ENCODE measurements at regions not wholly inside any gene's neighbourhood (a gene's known extent, or its start where the extent isn't known, plus 50 kb on each side); places are given as distances from the start of the nearest gene placed in this dataset.

DNA sequence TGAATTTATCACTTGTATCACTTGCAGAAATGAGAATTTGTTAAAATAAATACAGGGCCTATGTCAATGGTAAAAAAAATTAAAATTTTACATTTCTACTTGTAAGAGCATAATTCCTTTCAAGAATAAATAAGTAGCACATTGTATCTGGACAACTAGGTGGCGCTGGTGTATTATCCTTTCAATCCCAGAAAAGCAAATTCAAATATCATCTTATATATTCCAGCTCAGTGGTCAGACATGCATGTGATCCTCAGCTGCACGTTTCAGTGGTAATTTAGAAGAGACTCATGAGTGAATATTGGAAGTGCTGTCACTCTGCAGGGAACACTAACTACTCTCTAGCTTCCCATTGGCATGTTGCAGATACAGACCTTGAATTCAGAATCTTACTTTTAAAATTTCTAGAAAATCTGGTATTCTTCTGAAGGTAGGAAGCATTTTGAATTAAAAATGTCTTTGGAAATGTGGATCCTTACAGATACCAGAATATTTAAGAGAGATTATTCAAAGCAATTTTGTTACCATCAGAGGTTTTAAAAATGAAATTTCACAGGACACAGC, 1414.7 kb upstream of the TENM3 start:
- H3K36me3 ChIP-seq (ENCODE audit: insufficient read depth, low read length, poor library complexity, severe bottlenecking): no peaks in the 10 kb centered on the region
- no peak overlapping the region for H3K27ac ChIP-seq (ENCODE audit: low read depth, low read length, poor library complexity, severe bottlenecking)
- BruUV-seq (replicated peaks): no TSS peak
- CTCF ChIA-PET: interaction anchor here (0.6 to 1.0 kb wide), 2 partner anchors 164 to 700 kb away, joined by 4 to 6 read pairs; no protein-coding TSS in a partner anchor
- H3K4me1 ChIP-seq (ENCODE audit: insufficient read depth, low read length, poor library complexity, severe bottlenecking): peaks cover 5% of the 10 kb centered on the region
- POLR2A ChIA-PET (ENCODE audit: low non-redundant PET): no interaction called here
- TF ChIP-seq, protein P1, sequence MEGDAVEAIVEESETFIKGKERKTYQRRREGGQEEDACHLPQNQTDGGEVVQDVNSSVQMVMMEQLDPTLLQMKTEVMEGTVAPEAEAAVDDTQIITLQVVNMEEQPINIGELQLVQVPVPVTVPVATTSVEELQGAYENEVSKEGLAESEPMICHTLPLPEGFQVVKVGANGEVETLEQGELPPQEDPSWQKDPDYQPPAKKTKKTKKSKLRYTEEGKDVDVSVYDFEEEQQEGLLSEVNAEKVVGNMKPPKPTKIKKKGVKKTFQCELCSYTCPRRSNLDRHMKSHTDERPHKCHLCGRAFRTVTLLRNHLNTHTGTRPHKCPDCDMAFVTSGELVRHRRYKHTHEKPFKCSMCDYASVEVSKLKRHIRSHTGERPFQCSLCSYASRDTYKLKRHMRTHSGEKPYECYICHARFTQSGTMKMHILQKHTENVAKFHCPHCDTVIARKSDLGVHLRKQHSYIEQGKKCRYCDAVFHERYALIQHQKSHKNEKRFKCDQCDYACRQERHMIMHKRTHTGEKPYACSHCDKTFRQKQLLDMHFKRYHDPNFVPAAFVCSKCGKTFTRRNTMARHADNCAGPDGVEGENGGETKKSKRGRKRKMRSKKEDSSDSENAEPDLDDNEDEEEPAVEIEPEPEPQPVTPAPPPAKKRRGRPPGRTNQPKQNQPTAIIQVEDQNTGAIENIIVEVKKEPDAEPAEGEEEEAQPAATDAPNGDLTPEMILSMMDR (conservative IDR thresholded peaks at IDR 0.05; ENCODE audit: low read depth, low read length): peak; percentile 86
- TF ChIP-seq EZH2 (IDR thresholded peaks at IDR 0.05; ENCODE audit: borderline replicate concordance, low read depth, low read length, poor library complexity, severe bottlenecking): no peak
- H3K4me3 ChIP-seq (ENCODE audit: low read depth, low read length, poor library complexity, severe bottlenecking): no peak overlapping the region
- no peaks in the 10 kb centered on the region for H3K27me3 ChIP-seq (replicated peaks; ENCODE audit: insufficient read depth, low read depth, low read length, poor library complexity)
- no peaks in the 10 kb centered on the region for H3K9me3 ChIP-seq (ENCODE audit: low read depth, low read length, poor library complexity, severe bottlenecking)
- DNase-seq (ENCODE audit: low spot score): peak; percentile 81
- intact Hi-C loops (cut with micrococcal nuclease; ENCODE audit: unreplicated experiment): loop anchor here (5.0 kb wide), 2 partner anchors 124 to 704 kb away; no protein-coding TSS in a partner anchor

DNA sequence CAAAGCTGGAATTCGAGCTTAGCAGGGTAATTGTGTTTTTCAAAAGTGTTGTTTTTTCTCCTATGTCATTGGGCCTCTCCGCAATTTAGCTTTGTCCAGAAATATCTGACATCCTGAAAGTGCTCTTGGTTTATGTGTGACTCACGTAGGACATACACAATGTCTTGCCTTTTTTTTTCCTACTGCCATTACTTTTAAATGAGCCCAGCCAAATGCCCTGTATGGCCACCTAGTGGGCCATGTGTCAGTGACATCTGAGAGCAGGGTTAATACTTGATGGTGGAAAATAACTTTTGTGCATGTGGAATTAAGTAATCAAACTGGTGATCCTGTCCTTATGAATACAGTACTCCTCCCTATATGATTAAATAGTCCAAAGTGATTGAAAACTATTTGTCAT, 1411.1 kb upstream of the TENM3 start:
- Histone ChIP-seq H3K27me3 (replicated peaks; ENCODE audit: insufficient read depth, low read depth, low read length, poor library complexity) (no peaks in the 10 kb centered on the region), H3K36me3 (ENCODE audit: insufficient read depth, low read length, poor library complexity, severe bottlenecking) (no peaks in the 10 kb centered on the region), H3K27ac (ENCODE audit: low read depth, low read length, poor library complexity, severe bottlenecking) (no peak overlapping the region), H3K4me1 (ENCODE audit: insufficient read depth, low read length, poor library complexity, severe bottlenecking) (peaks cover 5% of the 10 kb centered on the region), H3K9me3 (ENCODE audit: low read depth, low read length, poor library complexity, severe bottlenecking) (no peaks in the 10 kb centered on the region), H3K4me3 (ENCODE audit: low read depth, low read length, poor library complexity, severe bottlenecking) (no peak overlapping the region)
- TF ChIP-seq, protein P1 (conservative IDR thresholded peaks at IDR 0.05; ENCODE audit: low read depth, low read length): 0 out of 2 replicates have a peak, but pooled peaks have one; percentile 22
- TF ChIP-seq EZH2 (IDR thresholded peaks at IDR 0.05; ENCODE audit: borderline replicate concordance, low read depth, low read length, poor library complexity, severe bottlenecking): no peak
- DNase-seq (ENCODE audit: low spot score): peak; percentile 17
- POLR2A ChIA-PET (ENCODE audit: low non-redundant PET): no interaction called here
- intact Hi-C loops (cut with micrococcal nuclease; ENCODE audit: unreplicated experiment): no loop called here
- no TSS peak for BruUV-seq (replicated peaks)
- CTCF ChIA-PET: no interaction called here

DNA sequence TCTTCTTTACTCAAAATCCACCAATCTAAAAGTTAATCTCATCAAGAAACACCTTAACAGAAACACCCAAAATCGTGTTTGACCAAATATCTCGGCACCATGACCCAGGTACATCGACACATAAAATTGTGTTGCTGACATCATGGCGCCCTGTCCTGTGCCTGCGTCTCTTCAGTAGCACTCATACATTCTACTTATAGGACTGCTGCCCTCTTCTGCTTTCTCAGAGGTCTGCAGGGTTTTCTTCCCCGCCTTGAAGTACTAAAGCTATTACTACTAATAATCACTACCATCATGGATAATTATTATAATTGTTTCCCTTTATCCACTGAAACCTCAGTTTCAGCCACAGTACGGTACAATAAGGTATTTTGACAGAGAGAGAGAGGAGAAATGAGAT, 1403.1 kb upstream of the TENM3 start:
- no TSS peak for BruUV-seq (replicated peaks)
- ChIA-PET CTCF (interaction anchor here (1.0 kb wide), 1 partner anchor 175 kb away, joined by 3 read pairs; no protein-coding TSS in a partner anchor), POLR2A (ENCODE audit: low non-redundant PET) (no interaction called here)
- Histone ChIP-seq H3K4me1 (ENCODE audit: insufficient read depth, low read length, poor library complexity, severe bottlenecking) (no peaks in the 10 kb centered on the region), H3K9me3 (ENCODE audit: low read depth, low read length, poor library complexity, severe bottlenecking) (no peaks in the 10 kb centered on the region), H3K4me3 (ENCODE audit: low read depth, low read length, poor library complexity, severe bottlenecking) (no peak overlapping the region), H3K27me3 (replicated peaks; ENCODE audit: insufficient read depth, low read depth, low read length, poor library complexity) (no peaks in the 10 kb centered on the region), H3K27ac (ENCODE audit: low read depth, low read length, poor library complexity, severe bottlenecking) (no peak overlapping the region), H3K36me3 (ENCODE audit: insufficient read depth, low read length, poor library complexity, severe bottlenecking) (no peaks in the 10 kb centered on the region)
- DNase-seq (ENCODE audit: low spot score): peak; percentile 24
- intact Hi-C loops (cut with micrococcal nuclease; ENCODE audit: unreplicated experiment): loop anchor here (5.0 kb wide), 1 partner anchor 173 kb away; no protein-coding TSS in a partner anchor
- TF ChIP-seq EZH2 (IDR thresholded peaks at IDR 0.05; ENCODE audit: borderline replicate concordance, low read depth, low read length, poor library complexity, severe bottlenecking): no peak
- TF ChIP-seq, protein P1 (conservative IDR thresholded peaks at IDR 0.05; ENCODE audit: low read depth, low read length): peak; percentile 40
